SJSA1 (cell line): ENCODE measurements at regions not wholly inside any gene's neighbourhood (a gene's known extent, or its start where the extent isn't known, plus 50 kb on each side); places are given as distances from the start of the nearest gene placed in this dataset.
"Not testable (repeated sequence)": the region's sequence is repeated elsewhere in the genome, so short reads cannot be mapped to it uniquely, and the experiment has no call there.

Source experiments
- DNase-seq, 2 experiments: peaks; one replicate each; pipeline ENCODE4 v3.0.0-alpha.2; 2015 to 2020; ENCODE audit warnings: low spot score in 2 of 2, low read depth in 1 of 2
- H3K27ac ChIP-seq: fragments of 250-450 bp; sonication (Bioruptor Pico); 2 replicates; pipeline ENCODE4 v1.5.1; 2020; ENCODE audit warnings: mild to moderate bottlenecking, moderate library complexity
- H3K27me3 ChIP-seq: fragments of 250-450 bp; sonication (Bioruptor Pico); replicated peaks from 2 replicates; pipeline ENCODE4 v1.5.1; 2020; ENCODE audit warnings: mild to moderate bottlenecking, moderate library complexity
- H3K36me3 ChIP-seq: fragments of 250-450 bp; sonication (Bioruptor Pico); 2 replicates; pipeline ENCODE4 v1.5.1; 2020; ENCODE audit warnings: mild to moderate bottlenecking
- H3K4me1 ChIP-seq: fragments of 250-450 bp; sonication (Bioruptor Pico); replicated peaks from 2 replicates; pipeline ENCODE4 v1.6.1; 2021; ENCODE audit warnings: mild to moderate bottlenecking
- H3K4me3 ChIP-seq: fragments of 250-450 bp; sonication (Bioruptor Pico); 2 replicates; pipeline ENCODE4 v1.5.1; 2020; ENCODE audit warnings: mild to moderate bottlenecking
- H3K9me3 ChIP-seq: fragments of 250-450 bp; sonication (Bioruptor Pico); replicated peaks from 2 replicates; pipeline ENCODE4 v1.5.1; 2020; ENCODE audit warnings: mild to moderate bottlenecking

DNA sequence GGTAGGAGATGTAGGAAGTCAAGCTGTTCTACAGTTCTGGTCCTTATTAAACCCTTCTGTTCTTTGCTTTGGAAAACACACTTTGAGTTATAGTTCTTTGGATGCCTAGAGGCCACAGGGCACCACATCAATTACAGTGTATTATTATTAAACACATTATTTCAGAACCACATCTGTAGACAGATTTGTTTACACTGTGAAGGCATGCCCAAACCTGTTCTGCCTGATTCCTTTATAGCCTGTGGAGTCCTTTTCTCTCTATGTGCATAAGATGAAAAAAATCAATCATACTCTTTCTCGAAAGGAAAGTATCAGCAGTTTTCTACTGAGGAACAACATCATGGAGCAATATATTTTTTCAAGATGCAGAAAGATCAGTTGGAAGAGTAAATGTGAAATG is 371.3 kb upstream of the INTU start:
- no peak for DNase-seq
- Histone ChIP-seq H3K36me3 (no peaks in the 10 kb centered on the region), H3K27ac (no peak overlapping the region), H3K9me3 (no peaks in the 10 kb centered on the region), H3K27me3 (no peaks in the 10 kb centered on the region), H3K4me1 (no peaks in the 10 kb centered on the region), H3K4me3 (no peak overlapping the region)

DNA sequence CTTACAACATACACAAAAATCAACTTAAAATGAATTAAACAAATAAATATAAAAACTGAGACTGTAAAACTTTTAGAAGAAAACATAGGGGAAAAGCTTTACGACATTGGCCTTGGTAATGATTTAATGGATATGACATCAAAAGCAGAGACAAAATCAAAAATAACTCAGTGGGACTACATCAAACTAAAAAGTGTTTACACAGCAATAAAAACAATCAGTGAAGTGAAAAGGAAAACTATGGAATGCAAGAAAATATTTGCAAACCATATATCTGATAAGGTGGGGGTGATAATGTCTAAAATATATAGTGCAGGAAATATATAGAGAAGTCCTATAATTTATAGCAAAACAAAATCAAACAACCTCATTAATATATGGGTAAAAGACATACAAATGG is 364.4 kb upstream of the INTU start:
- H3K27me3 ChIP-seq, result no peaks in the 10 kb centered on the region
- DNase-seq, result no peak
- H3K27ac ChIP-seq, result no peak overlapping the region
- no peaks in the 10 kb centered on the region for H3K36me3 ChIP-seq
- no peaks in the 10 kb centered on the region for H3K4me1 ChIP-seq
- no peaks in the 10 kb centered on the region for H3K9me3 ChIP-seq
- no peak overlapping the region for H3K4me3 ChIP-seq

DNA sequence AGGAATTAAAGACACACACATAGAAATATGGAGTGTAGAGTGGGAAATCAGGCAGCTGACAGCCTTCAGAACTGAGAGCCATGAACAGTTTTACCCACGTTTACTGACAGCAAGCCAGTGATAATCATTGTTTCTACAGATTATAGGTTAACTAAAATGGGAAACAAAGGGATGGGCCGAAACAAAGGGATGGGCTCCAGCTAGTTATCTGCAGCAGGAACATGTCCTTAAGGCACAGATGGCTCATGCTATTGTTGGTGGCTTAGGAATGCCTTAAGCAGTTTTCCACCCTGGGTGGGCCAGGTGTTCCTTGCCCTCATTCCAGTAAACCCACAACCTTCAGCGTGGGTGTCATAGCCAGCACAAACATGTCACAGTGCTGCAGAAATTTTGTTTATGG is 355.7 kb upstream of the INTU start:
- H3K9me3 ChIP-seq, H3K36me3 ChIP-seq, H3K4me3 ChIP-seq, DNase-seq, H3K27me3 ChIP-seq, H3K27ac ChIP-seq, H3K4me1 ChIP-seq: not testable (repeated sequence)

DNA sequence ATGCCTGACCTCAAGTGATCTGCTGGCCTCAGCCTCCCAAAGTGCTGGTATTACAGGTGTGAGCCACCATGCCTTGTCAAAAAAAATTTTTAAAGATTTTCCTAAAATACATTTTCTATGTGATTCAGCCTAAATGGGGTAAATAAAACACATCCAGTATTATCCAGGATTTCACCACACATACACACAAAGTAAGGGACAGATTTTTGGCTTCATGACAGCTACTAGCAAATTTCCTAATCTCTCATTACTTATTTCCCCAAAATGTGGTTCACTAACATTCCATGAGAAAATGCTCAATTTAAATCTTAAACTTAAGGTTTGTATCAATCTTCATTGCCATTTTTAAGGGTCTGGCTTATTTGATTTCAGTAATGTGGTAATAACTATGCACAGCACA is 348.5 kb upstream of the INTU start:
- H3K4me3 ChIP-seq, result no peak overlapping the region
- H3K27ac ChIP-seq, result no peak overlapping the region
- H3K4me1 ChIP-seq, result no peaks in the 10 kb centered on the region
- H3K27me3 ChIP-seq, result no peaks in the 10 kb centered on the region
- H3K36me3 ChIP-seq, result no peaks in the 10 kb centered on the region
- no peak for DNase-seq
- H3K9me3 ChIP-seq, result no peaks in the 10 kb centered on the region; the same call in 1 of the 2 replicates

DNA sequence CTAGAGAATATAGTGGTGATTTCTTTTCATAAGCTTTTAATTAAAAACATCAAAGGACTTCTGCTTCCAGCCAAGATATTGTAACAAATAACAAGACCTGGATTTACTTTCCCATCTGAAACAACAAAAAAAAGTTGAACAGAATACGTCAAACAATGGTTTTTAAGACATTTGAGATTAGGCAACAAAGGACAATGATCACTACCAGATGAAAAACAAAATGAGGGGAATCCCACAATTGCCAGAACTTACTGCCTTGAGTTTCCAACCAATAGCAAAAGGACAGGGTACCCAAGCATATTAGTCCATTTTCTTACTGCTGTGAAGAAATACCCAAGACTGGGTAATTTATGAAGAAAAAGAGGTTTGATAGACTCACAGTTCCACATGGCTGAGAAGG is 341.4 kb upstream of the INTU start:
- DNase-seq, result no peak
- H3K4me3 ChIP-seq, result no peak overlapping the region
- no peaks in the 10 kb centered on the region for H3K36me3 ChIP-seq
- peaks cover 4% of the 10 kb centered on the region for H3K9me3 ChIP-seq
- H3K4me1 ChIP-seq, result no peaks in the 10 kb centered on the region
- H3K27me3 ChIP-seq, result no peaks in the 10 kb centered on the region
- H3K27ac ChIP-seq, result no peak overlapping the region

GRCh38 chr4:127293496-127293895 is 339.3 kb upstream of the INTU start:
- Histone ChIP-seq H3K4me3 (no peak overlapping the region), H3K9me3 (peaks cover 9% of the 10 kb centered on the region), H3K27me3 (no peaks in the 10 kb centered on the region), H3K27ac (no peak overlapping the region), H3K36me3 (no peaks in the 10 kb centered on the region), H3K4me1 (no peaks in the 10 kb centered on the region)
- DNase-seq, result no peak

DNA sequence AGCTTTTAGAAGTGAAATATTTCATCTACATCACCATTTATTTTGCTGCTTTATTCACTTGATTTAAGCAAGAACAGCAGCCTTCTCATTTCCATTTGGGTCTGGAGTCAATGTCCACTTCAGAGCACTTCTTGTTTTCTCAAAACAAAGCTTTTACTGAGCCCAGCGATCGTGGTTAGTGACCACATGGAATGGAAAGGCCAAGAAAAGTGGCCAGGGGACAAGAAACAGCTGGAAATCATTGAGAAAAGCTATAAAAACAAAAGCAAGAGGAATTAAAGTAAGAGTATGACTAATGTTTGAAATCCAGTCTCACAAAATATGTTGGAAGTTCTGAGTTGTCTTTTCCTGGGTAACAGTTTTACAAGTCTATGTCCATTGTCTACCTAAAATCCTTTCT is 328.4 kb upstream of the INTU start:
- DNase-seq, result no peak
- Histone ChIP-seq H3K27ac (no peak overlapping the region), H3K27me3 (no peaks in the 10 kb centered on the region), H3K4me1 (no peaks in the 10 kb centered on the region), H3K4me3 (no peak overlapping the region), H3K36me3 (no peaks in the 10 kb centered on the region), H3K9me3 (no peaks in the 10 kb centered on the region)

DNA sequence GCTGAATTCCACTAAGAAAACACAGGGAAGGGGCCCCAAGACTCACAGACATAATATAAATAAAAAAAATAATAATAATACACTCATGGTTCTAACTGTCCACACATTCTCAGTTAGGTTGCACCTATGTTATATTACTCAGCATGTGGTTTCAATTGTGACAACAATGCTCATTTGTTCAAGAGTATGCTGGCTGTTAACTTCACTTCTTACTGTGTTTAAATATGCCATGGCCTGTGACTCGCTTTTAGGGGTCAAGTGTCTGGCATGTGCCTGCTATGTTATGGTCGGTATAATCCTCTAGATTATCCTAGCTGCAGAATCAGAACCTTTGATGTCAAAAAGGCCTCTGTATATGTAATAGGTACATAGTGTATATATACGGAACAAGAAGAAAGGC is 324.8 kb upstream of the INTU start:
- 0 out of 2 replicates have a peak, but pooled peaks cover 3% of the 10 kb centered on the region for H3K9me3 ChIP-seq
- no peak overlapping the region for H3K27ac ChIP-seq
- H3K36me3 ChIP-seq, result no peaks in the 10 kb centered on the region
- DNase-seq, result no peak
- no peaks in the 10 kb centered on the region for H3K4me1 ChIP-seq
- H3K4me3 ChIP-seq, result no peak overlapping the region
- H3K27me3 ChIP-seq, result no peaks in the 10 kb centered on the region

- Histone ChIP-seq H3K9me3 (peaks cover 7% of the 10 kb centered on the region; the same call in 1 of the 2 replicates), H3K4me3 (no peak overlapping the region), H3K4me1 (no peaks in the 10 kb centered on the region), H3K36me3 (no peaks in the 10 kb centered on the region), H3K27me3 (no peaks in the 10 kb centered on the region), H3K27ac (no peak overlapping the region)
- DNase-seq, result no peak
These were observed 323.2 kb upstream of the INTU start for GRCh38 chr4:127309369-127310102.

- Histone ChIP-seq H3K27me3 (no peaks in the 10 kb centered on the region), H3K4me3 (no peak overlapping the region), H3K9me3 (peaks cover 7% of the 10 kb centered on the region; the same call in 1 of the 2 replicates), H3K4me1 (no peaks in the 10 kb centered on the region), H3K36me3 (no peaks in the 10 kb centered on the region), H3K27ac (no peak overlapping the region)
- DNase-seq, result no peak
These were observed 321.4 kb upstream of the INTU start for GRCh38 chr4:127311371-127311770.

DNA sequence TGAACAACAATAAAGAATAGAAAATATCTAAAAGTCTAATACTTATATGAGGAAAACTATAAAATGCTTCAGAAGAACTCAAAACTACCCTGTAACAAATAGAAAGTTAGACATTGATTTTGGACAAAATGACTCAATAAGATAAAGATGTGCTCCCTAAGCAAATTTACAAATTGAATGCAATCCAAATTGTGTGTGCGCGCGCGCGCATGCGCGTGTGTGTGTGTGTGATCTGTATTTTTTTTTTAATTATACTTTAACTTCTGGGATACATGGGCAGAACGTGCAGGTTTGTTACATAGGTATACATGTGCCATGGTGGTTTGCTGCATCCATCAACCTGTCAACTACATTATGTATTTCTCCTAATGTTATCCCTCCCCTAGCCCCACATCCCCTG is 320.8 kb upstream of the INTU start:
- Histone ChIP-seq H3K27me3 (no peaks in the 10 kb centered on the region), H3K4me3 (no peak overlapping the region), H3K36me3 (no peaks in the 10 kb centered on the region), H3K27ac (no peak overlapping the region), H3K9me3 (peaks cover 7% of the 10 kb centered on the region; the same call in 1 of the 2 replicates), H3K4me1 (no peaks in the 10 kb centered on the region)
- no peak for DNase-seq

- Histone ChIP-seq H3K27ac (no peak overlapping the region), H3K9me3 (peaks cover 9% of the 10 kb centered on the region; the same call in 1 of the 2 replicates), H3K4me1 (no peaks in the 10 kb centered on the region), H3K4me3 (no peak overlapping the region), H3K36me3 (no peaks in the 10 kb centered on the region), H3K27me3 (no peaks in the 10 kb centered on the region)
- no peak for DNase-seq
These were observed 319.0 kb upstream of the INTU start for GRCh38 chr4:127313767-127314166.

GRCh38 chr4:127327491-127327890 is 305.3 kb upstream of the INTU start:
- Histone ChIP-seq H3K4me1 (no peaks in the 10 kb centered on the region), H3K36me3 (no peaks in the 10 kb centered on the region), H3K27me3 (no peaks in the 10 kb centered on the region), H3K27ac (no peak overlapping the region), H3K9me3 (no peaks in the 10 kb centered on the region), H3K4me3 (no peak overlapping the region)
- no peak for DNase-seq

DNA sequence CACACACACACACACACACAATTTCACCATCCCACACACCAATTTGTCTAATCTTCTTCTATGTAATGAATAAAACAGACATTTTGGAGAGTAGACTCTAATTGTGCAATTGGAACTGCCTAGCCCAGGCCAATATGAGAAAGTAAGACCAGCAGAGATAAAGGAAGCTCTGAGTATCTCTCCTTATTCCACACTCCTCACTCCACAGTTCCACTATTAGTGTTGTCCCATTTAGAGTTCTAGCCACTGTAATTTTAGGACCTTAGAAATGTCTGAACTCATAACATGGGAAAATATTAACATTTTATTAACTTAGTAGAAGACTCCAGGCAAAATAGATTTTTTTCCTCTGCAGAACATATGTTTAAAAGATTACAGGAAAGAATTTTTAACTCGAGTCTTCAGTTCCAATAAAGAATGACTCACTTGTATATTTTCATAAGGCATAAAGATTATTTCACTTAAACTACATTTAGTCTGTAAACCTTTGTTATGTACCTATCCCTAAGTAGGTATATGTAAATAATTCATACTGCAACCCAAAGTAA is 297.6 kb upstream of the INTU start:
- H3K27me3 ChIP-seq, result no peaks in the 10 kb centered on the region
- no peaks in the 10 kb centered on the region for H3K36me3 ChIP-seq
- DNase-seq, result no peak
- H3K4me1 ChIP-seq, result no peaks in the 10 kb centered on the region
- no peak overlapping the region for H3K27ac ChIP-seq
- no peak overlapping the region for H3K4me3 ChIP-seq
- 0 out of 2 replicates have a peak, but pooled peaks cover 2% of the 10 kb centered on the region for H3K9me3 ChIP-seq

DNA sequence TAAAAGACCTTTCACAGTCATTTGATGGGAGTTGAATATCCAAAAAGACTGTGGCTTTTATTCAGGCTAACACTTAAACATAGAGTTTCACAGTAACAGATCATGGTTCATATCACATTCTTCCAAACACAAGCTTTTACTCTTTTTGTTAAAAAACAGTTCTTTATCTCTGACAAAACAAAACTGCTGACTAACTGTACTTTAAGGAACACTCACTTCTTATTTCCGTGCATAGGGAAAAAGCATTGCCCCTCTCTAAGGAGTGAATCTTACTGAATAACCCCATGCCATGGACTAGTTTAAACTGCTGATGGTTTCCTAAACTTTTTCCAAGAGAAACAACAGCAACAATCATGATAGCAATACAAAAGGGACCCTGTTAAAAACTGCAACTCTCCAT is 297.0 kb upstream of the INTU start:
- Histone ChIP-seq H3K4me3 (no peak overlapping the region), H3K27me3 (no peaks in the 10 kb centered on the region), H3K4me1 (no peaks in the 10 kb centered on the region), H3K36me3 (no peaks in the 10 kb centered on the region), H3K9me3 (0 out of 2 replicates have a peak, but pooled peaks cover 5% of the 10 kb centered on the region), H3K27ac (no peak overlapping the region)
- no peak for DNase-seq
